ENCODE measurements at regions not wholly inside any gene's neighbourhood (a gene's known extent, or its start where the extent isn't known, plus 50 kb on each side); places are given as distances from the start of the nearest gene placed in this dataset.

- DNase-seq (ENCODE audit: low spot score) = no peak
These were observed 189.8 kb downstream of the INSIG2 start for GRCh38 chr2:118278046-118278445.

- no peak for DNase-seq (ENCODE audit: low spot score)
These were observed 186.7 kb downstream of the INSIG2 start for GRCh38 chr2:118274841-118275510.

- DNase-seq (ENCODE audit: low spot score) = no peak
These were observed 184.1 kb downstream of the INSIG2 start for GRCh38 chr2:118272391-118272790.

DNA sequence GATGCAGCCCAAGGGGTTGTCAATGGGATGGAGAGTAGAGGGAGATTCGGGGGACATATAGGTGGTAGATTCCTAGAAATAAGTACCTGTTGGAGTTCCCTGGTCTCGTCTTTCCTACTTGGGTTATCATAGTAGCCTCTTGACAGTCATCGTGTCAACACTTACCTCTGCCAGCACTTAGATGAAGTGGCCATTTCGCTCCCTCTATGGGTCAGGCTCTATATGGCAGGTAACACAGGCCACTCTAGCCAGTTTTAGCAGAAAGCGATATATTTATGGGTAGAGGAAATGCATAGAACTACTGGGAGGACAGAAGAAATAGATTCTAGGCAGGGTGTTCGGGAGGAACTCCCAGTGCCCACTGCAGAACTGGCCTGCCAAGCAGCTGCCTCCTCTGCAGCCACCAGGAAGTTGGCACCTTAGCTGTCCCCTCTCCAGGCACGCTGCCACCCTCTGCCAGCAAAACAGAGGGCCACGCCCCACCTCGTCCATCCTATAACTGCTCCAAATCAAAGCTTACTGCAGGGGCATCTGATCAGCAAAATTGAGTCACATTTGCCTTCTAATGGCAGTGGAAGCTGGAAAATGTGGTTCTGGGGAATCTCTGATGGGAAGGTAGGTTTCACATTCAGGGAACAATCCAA is 181.3 kb downstream of the INSIG2 start:
- DNase-seq (ENCODE audit: low spot score) = no peak

GRCh38 chr2:118268268-118268667 is 180.0 kb downstream of the INSIG2 start:
- DNase-seq (ENCODE audit: low spot score) = no peak

GRCh38 chr2:118265873-118266455 is 177.7 kb downstream of the INSIG2 start:
- no peak for DNase-seq (ENCODE audit: low spot score)

GRCh38 chr2:118264232-118264990 is 176.1 kb downstream of the INSIG2 start:
- DNase-seq (ENCODE audit: low spot score) = no peak

GRCh38 chr2:118257696-118258095 is 169.4 kb downstream of the INSIG2 start:
- DNase-seq (ENCODE audit: low spot score) = no peak

DNA sequence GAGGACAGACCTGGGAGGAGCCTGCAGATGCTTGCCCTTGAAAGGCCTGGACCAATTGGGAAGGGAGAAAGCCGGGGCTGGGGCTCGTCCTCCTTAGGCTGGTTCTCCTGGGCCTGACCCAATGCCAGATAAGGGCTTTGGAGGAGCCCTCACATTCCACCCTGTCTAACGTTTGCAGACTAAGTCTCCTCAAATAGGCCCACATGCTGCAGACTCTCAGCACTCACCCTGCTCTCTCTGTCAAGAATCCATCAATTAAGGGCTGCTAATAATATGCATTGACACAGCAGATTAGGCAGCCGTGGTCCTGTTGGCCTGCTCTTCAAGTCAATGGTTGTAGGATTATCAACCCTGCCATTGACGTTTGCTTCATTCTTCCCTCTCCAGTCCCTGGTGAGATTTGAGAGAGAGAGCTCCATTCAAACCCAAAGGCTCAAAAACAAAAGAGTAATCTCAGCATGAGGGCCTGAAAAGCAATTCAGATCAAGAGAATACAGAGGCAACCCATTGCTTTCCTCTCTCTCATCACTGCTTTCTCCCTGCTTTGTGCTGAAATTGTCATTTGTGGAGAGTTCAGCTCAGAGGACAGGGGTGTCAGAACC is 167.6 kb downstream of the INSIG2 start:
- no peak for DNase-seq (ENCODE audit: low spot score)

- no peak for DNase-seq (ENCODE audit: low spot score)
These were observed 167.0 kb downstream of the INSIG2 start for GRCh38 chr2:118255301-118255700.

GRCh38 chr2:118254116-118254515 is 165.8 kb downstream of the INSIG2 start:
- DNase-seq (ENCODE audit: low spot score) = no peak

DNA sequence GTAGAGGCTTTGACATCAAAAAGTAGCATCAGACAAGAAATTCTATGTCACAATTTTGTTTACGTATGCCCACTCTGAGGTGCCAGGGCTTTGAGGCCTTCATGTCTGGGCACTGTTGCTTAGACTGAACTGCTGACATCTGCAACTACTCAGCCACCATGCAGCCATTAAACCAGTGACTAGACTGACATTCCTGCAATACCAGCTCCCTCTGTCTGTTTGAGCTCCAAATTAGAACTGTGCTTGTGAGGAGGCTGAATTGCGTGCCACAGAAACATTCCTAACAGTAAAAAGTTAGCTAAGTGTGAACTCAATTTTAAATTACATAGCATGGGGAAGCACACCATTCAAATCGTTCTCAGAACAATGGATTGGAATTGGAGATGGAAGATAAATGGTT is 163.2 kb downstream of the INSIG2 start:
- peak; percentile 74 for DNase-seq (ENCODE audit: low spot score)

DNA sequence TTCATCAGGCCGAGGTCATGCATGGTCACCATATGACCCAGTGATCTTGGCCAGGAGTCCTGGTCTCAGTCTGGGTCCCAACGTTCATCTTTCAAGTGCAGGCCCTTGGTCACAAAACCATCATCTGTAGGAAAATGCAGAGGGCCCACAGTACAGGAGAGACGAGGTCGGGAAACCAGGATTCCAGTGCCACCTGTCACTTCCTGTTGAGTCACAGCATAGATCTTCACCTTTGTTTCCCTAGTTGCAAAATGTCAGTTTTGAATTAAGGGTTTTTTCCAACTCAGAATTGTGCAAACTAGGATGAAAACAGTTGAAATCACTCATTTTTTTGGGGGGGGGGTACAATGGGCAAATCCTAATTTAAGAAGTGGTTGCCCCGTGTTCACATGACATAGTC is 162.2 kb downstream of the INSIG2 start:
- DNase-seq (ENCODE audit: low spot score) = no peak

GRCh38 chr2:118250001-118250400 is 161.7 kb downstream of the INSIG2 start:
- peak; percentile 58 for DNase-seq (ENCODE audit: low spot score)

GRCh38 chr2:118249531-118249930 is 161.3 kb downstream of the INSIG2 start:
- peak; percentile 25 for DNase-seq (ENCODE audit: low spot score)

DNA sequence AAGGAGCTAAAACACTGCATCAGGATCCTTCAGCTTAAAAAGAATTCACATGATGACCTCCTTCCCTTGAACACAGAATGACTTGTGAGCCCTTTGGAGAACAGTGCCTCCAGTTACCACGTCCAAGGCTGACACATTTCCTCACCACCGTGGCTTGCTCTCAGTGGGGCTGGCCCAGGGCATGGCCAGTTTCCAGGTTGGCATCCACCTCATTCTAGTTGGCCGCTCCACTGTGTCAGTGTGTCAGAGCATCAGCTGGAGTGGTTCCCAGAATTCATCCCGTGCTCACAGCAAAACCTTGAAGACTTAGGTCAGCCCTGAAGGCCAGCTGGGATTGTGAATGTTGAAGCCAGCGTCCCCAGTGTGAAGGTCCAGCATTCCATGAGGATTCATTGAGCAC is 158.5 kb downstream of the INSIG2 start:
- DNase-seq (ENCODE audit: low spot score) = peak; percentile 53

- no peak for DNase-seq (ENCODE audit: low spot score)
These were observed 157.8 kb downstream of the INSIG2 start for GRCh38 chr2:118246079-118246478.

GRCh38 chr2:118244686-118245085 is 156.4 kb downstream of the INSIG2 start:
- DNase-seq (ENCODE audit: low spot score) = no peak

- no peak for DNase-seq (ENCODE audit: low spot score)
These were observed 154.8 kb downstream of the INSIG2 start for GRCh38 chr2:118243031-118243430.

DNA sequence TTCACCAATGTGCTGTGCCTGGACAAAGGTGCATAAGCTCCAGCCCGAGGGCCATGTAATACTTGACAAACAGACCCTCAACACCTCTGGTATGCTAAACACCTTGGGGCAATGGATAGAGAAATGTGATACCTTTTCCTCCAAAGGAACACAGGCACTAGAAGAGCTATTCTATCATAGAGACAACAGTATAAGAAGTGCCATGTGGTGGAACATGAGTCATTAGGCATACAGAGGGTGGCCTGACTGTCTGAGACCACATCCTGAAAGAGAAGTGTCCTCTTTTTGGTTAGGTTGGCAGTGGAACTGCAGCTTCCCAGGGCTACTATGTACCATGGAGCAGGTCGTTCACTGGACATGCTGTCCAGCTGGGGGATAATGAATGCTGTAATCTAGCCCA is 153.9 kb downstream of the INSIG2 start:
- DNase-seq (ENCODE audit: low spot score) = peak; percentile 7

GRCh38 chr2:118241128-118241527 is 152.9 kb downstream of the INSIG2 start:
- no peak for DNase-seq (ENCODE audit: low spot score)

- DNase-seq (ENCODE audit: low spot score) = no peak
These were observed 152.0 kb downstream of the INSIG2 start for GRCh38 chr2:118240276-118240675.

Measured in GM03348 (cell line).